GM19452 (cell line): ENCODE measurements at regions not wholly inside any gene's neighbourhood (a gene's known extent, or its start where the extent isn't known, plus 50 kb on each side); places are given as distances from the start of the nearest gene placed in this dataset.

Source experiments
- ATAC-seq: cut with Tn5 transposase; IDR thresholded peaks from one replicate; pipeline ENCODE4 v1.9.1; 2021; ENCODE audit not compliant: unreplicated experiment

DNA sequence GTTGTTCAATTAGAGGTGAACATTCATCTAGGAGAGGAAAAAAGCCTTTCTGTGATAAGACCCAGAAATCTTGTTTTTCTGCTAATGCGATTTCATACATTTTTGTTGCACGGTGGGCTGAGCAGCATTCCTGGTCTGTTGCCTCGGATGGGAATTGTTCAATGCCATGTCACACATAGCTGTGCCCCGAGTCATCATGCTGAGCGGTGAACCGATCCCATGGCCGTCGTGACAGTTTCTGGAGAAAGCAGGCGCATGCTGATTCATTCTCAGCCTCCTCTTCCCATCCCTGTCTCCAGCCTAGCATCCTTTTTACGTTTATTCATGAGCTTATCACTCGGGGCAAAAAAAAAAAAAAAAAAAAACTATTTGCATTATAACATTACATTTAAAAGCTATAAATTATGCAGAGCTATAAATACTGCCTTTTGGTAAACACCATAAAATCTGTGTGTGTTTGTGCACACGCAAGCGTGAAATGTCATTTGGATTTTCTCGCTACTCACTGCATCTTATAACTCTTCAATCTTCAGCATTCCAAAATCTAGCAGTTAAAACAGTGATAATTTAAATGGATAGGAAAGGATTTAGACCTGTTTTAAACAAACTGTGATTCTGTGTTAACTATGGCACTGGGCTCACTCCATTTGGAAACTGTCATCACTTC is 58.9 kb upstream of the IFNGR1 start:
- ATAC-seq: no peak

DNA sequence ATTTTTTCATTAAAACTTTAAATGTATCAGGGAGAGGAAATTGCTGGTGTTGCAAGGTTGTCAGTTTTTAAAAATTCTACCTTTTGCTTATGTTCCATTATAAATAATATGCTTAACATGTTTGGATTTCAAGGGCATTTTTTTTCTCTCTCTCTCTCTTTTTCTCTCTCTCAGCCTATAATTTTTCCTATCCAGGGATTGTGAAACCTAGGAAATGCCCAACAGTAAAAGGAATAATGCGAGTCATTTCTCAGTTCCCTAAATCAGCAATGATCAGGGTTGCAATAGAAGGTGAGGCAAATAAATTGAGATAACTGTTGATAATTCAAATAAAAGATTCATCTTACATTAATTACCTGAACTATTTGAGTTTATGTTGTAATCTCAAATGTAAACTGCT is 53.2 kb upstream of the IFNGR1 start:
- no peak for ATAC-seq

DNA sequence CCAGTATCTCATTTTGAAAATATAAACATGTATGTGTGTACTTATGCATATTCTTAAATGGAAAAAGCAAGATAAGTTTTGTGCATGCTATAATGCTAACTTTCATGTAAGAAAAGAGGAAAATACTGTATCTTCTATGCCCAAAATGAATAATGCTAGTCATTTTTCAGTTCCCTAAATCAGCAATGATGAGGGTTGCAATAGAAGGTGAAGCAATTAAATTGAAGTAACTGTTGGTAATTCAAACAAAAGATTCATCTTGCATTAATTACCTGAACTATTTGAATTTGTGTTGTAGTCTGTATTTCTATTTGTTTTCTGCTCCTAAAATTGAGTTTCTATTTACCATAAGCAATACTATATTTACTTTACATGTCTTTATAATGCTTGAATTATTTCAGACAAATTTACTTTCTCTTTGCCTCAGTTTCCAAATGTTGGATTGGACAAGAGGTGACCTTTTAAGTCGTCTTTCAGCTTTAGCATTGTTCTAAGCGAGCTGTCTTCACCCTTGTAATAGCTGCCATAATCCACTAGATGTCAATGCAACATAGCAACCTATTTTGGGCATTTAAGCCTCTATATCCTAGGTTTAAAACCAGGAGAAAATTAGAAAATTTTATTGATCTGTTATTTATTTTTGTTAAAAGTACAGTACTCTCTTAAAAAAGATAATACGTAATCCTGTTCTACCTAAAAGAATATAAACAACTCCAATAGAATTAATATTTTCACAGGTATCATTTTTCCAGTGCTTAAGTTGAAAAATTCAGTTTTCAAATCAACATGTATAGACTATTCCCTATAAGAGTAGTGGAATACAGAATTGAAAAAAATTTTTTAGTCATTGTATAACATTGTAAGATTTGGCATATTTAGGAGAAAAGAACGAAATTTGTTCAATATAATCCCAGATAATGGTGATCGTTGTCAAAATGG is 52.3 kb upstream of the IFNGR1 start:
- peak; percentile 51 for ATAC-seq

DNA sequence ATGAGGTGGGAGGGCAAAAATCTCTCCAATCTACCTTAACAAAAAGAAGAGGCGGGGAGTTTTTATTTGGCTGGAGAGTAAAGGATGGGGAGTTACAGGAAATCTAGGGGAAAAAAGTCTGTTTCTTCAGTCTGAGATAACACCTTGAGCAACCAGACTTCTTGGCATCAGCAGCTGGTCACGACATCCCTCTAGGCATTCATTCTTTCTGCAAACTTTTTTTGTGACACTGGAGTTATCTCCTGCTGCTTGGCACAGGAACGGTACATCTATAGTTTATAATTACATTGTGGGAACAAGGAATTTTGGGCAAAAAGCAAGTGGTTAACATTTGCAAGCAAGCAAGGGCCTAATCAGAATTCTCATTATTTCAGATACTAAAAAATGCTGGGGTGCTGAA is 50.6 kb upstream of the IFNGR1 start:
- ATAC-seq: no peak

DNA sequence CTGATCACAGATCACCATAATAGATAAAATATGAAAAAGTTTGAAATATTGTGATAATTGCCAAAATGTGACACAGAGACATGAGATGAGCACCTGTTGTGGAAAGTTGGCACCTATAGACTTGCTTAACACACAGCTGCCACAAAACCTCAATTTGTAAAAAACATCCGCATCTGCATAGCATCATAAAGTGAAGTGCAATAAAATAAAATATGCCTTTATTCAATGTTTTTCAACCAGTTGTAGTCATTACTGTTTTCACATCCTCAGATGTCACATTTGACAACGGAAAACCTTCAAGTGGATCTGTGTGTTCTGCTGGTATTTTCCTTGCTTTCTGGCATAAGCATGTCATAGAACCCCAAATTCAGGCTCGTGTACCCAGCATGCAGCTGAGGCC is 50.2 kb upstream of the IFNGR1 start:
- no peak for ATAC-seq
